DOHH2 (cell line): ENCODE measurements at regions not wholly inside any gene's neighbourhood (a gene's known extent, or its start where the extent isn't known, plus 50 kb on each side); places are given as distances from the start of the nearest gene placed in this dataset.

Experiments used
- CTCF ChIP-seq: fragments of 200-600 bp; sonication (generic); IDR thresholded peaks from one replicate; pipeline ENCODE4 v1.5.1; 2014; ENCODE audit warnings: antibody characterized with exemption, mild to moderate bottlenecking, low read depth, low read length; ENCODE audit not compliant: poor library complexity, severe bottlenecking
- EZH2phosphoT487 ChIP-seq: fragments of 200-600 bp; sonication (generic); IDR thresholded peaks from 2 replicates; pipeline ENCODE4 v1.6.1; 2017; ENCODE audit warnings: borderline replicate concordance, mild to moderate bottlenecking, antibody characterized with exemption, low read length, moderate library complexity, mixed read lengths

- TF ChIP-seq CTCF (no peak), EZH2phosphoT487 (no peak)
Measured at GRCh38 chr5:124665625-124666024, 80.8 kb downstream of the ZNF608 start.
